Stimulated activated CD4-positive, alpha-beta T cell treated with anti-CD3 and anti-CD28 coated beads, Interleukin-1b, Interleukin-23, amount 100 ng/mL, for 1 hour (primary cell): ENCODE measurements at regions not wholly inside any gene's neighbourhood (a gene's known extent, or its start where the extent isn't known, plus 50 kb on each side); places are given as distances from the start of the nearest gene placed in this dataset.

Source experiments
- DNase-seq, 2 donors: peaks; one replicate each; pipeline ENCODE4 v3.0.0-alpha.2; 2020; ENCODE audit warnings: low read depth in 2 of 2

DNA sequence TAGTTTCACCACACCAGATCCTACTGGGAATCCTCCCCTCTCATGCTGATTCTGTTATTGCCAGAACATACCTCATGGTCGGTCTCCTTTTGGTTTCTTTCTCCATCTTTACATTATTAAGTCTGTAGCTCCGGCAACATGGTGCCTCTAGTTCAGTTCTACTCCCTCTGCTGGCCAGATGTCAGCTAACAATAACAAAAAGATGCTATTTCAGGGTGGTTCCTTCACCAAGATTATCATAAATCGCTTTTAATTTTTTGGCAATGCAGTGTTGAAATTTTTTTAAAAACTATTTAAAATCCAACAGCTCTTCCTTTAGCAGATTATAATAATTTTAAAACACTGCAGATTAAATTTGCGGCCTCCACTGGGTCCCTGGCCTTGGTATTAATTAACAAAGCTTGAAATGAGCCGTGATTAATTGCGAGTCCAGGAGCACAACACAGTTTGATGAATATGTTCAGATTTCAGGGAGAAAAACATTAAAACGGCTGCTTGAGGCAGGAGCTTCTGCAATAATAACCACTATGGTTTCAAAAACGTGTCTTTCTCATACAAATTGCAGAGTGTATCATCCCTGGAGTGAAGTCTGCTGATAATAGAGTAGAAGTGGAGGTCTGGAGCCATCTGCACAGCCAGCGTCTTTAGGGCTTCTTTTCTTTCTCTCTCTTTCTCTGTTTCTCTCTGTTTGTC, 492.9 kb upstream of the KIRREL3 start:
- DNase-seq, result no peak

- no peak for DNase-seq
Measured at GRCh38 chr11:127492029-127492428, 491.5 kb upstream of the KIRREL3 start.

DNA sequence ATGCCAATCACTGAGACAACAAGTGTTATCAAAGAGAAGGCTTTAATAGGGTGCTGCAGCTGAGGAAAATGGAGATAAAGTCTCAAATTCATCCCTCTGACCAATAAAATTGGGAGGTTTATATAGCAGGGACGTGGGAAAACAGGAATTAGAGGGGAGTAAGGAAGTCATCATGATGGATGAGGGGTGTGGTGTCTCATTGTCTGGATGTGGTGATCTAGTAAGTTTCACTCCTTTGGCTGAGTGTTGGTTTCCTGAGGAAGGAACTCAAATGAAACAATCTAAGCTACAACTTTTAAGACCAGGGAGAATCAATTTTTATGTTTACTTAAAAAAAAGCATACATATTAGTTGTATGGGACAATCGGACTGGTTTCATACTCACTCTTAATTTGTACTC, 491.0 kb upstream of the KIRREL3 start:
- no peak for DNase-seq

GRCh38 chr11:127490896-127491295, 490.3 kb upstream of the KIRREL3 start:
- DNase-seq, result no peak

DNA sequence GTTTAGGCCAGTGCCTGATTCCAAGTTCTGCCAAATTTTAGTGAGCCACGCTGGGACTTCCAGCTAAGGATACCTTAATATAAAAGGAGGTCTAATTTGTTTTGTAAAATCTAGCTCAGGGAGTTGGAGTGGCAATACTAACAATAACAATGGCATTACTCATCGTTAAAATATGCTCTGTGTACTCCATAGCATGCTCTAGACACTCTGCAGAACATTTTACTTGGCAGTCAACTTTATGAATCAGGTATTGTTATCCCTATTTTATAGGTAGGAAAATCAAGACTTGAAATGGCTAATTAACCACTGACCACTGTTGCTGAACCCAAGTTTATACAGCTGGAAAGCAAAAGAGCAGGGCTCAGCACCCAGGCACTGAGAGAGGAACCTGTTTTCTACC, 485.0 kb upstream of the KIRREL3 start:
- DNase-seq, result no peak

GRCh38 chr11:127481391-127481790, 480.8 kb upstream of the KIRREL3 start:
- no peak for DNase-seq

GRCh38 chr11:127478826-127479225, 478.3 kb upstream of the KIRREL3 start:
- no peak for DNase-seq

DNA sequence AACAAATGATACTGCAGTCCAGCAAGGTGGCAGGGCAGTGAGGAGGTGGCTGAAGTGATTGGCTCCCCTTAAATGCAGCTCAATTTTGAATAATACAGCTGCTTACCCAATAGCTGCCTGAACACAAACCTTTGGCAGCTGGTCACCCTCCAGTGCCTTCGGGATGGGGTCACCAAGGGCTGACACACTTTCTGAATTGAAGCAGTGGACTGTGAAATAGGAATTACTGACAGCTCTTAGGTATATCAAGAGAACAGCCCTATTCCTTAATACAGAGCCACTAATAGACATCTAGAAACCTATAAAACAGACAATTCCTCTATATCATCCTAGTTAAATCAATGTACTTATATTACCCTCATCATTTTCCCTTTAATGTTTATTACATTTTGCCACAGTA, 474.2 kb upstream of the KIRREL3 start:
- DNase-seq, result no peak

DNA sequence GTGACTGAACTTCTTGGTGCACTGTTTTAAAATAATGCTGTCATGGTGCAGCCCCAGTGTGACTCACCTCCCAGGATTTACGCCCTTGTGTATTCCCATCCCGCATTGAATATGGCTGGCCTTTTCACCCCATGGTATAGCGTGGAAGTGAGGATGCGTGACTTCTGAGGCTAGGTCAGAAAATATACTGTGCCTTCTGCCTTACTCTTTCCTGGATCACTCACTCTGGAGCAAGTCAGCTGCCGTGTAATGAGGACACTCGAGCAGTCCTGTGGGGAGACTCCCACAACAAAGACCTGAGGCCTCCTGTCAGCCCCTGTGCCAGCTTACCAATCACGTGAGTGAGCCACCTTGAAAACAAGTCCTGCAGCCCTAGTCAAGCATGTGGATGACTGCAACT, 471.9 kb upstream of the KIRREL3 start:
- DNase-seq, result no peak

DNA sequence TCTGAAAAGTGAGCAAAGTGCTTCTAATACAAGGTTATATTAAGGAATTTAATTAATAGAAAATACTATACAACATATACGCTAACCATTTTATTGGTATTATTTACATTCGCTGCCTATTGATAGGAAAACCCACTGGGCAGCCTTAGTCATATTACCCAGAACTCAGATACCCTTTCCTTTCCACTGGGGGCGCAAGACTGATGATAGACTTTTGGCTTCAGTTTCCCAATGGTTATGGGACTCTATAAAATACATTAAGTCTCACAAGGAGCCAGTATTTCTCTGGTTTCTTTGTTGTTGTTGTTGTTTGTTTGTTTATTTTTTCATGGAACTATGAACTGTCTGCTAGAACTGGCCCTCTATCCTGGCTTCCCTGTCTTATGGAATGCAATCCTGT, 471.1 kb upstream of the KIRREL3 start:
- no peak for DNase-seq

GRCh38 chr11:127470306-127470884, 469.8 kb upstream of the KIRREL3 start:
- DNase-seq, result no peak

GRCh38 chr11:127464325-127464724, 463.8 kb upstream of the KIRREL3 start:
- no peak for DNase-seq

DNA sequence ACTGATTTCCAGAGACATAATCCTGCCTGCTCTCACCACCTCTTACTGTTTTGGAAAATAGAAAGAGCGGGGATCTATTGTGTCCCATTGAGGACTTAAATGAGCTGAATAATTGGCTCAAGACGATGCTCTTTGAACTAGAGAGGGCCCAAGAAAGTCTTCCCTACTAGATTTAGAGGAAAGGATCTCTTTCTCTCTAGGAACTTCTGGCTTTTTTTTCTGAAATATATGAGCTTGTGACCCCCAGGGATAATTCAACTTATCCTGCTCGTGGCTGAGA, 461.4 kb upstream of the KIRREL3 start:
- DNase-seq, result no peak

GRCh38 chr11:127461241-127462064, 460.9 kb upstream of the KIRREL3 start:
- no peak for DNase-seq

DNA sequence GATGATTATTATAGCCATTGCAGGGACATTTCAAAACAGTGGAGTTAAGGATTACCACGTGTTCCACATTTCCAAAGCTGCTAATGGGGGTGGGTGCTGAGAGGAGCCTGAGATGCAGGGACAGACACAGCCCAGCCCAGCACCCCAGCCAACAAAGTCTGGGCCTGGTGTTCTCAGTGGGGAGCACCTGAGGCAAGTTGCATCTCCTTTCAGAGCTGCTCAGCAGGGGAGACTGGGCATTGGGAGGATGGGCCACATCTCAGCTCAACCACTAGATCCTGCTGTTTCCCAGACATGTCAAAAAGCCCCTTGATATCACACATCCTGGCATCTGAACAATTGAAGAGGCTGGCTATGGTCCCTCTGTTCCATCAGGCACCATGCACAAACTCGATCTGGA, 458.0 kb upstream of the KIRREL3 start:
- no peak for DNase-seq

GRCh38 chr11:127454856-127455255, 454.3 kb upstream of the KIRREL3 start:
- DNase-seq, result no peak

GRCh38 chr11:127452533-127452932, 452.0 kb upstream of the KIRREL3 start:
- no peak for DNase-seq

DNA sequence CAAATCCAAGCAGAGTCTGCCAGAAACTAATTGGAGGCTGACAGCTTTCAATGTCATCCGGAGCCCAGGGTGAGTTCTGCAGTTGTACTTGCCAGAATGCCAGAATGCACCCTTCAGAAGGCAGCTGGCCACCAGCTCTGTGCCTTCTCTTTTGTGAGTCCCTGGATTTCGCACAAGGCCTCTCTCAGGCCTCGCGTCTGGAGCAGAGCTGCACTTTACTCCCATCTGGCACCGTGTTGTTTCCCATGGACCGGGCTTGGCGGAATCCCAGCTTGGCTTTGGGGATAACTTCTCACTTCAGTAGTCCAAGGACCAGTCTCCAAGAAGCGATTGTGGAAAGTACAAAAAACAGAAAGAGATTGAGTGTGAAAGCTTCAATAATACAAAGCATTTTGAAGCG, 451.3 kb upstream of the KIRREL3 start:
- DNase-seq, result no peak

- DNase-seq, result no peak
Measured at GRCh38 chr11:127448101-127448500, 447.5 kb upstream of the KIRREL3 start.

DNA sequence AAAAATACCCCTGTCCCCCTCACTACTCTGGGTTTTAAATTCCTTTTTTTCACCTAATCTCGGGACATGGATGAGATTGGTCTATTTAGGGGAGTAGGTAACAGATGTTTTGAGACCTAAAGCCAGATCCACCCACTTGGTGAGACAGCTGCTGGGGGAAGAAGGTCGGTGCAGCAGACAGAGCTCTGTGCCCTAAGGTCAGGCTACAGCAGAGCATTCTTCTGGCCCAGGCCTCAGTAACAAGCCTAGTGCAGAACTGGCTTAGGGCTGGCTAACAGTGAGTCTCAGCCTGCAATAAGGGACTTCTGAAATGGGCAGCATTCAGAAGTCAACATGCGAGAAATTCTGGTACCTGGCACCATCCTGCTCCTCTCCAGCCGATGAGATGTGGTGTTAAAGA, 444.9 kb upstream of the KIRREL3 start:
- no peak for DNase-seq

- no peak for DNase-seq
Measured at GRCh38 chr11:127443297-127443696, 442.7 kb upstream of the KIRREL3 start.

DNA sequence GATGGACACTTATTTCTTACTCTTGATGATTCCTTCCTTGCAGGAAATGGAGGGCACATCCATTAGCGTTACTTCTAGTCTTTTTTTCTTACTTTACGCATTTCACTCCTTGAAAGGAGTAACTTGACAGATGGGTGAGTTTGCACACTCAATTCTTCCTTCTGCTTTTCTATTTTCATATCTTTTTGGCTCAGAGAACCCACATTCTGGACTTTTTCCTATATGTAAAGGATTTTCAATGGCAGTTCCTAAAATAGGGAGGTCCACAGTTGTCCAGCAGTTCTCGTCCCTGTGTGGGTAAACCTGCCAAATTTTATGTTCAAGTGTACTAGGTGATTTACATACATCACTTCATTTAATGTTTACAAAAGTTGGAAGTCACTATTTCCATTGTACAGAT, 440.0 kb upstream of the KIRREL3 start:
- no peak for DNase-seq

DNA sequence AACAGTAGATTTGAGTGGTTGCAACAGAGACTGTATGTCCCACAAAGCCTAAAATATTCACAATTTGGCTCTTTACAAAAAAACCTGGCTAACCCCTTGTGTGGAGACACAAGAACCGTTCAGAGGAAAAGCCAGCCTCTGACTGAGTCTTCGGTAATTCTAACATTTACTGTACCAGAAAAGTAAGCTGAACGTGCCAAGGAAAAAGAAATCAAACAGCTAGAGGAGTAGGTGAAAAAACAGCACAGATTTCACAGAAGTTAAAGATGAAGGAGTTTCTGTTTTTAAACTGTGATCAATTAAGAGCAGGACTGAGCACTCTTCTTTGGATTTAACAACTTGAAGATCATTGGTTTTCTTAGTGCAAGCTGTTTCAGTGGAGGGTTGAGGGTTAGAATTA, 424.7 kb upstream of the KIRREL3 start:
- no peak for DNase-seq
